GM19397 (cell line): ENCODE measurements at regions not wholly inside any gene's neighbourhood (a gene's known extent, or its start where the extent isn't known, plus 50 kb on each side); places are given as distances from the start of the nearest gene placed in this dataset.

Experiments used
- ATAC-seq: cut with Tn5 transposase; IDR thresholded peaks from one replicate; pipeline ENCODE4 v1.9.1; 2021; ENCODE audit warnings: mild to moderate bottlenecking, moderate library complexity; ENCODE audit not compliant: unreplicated experiment

DNA sequence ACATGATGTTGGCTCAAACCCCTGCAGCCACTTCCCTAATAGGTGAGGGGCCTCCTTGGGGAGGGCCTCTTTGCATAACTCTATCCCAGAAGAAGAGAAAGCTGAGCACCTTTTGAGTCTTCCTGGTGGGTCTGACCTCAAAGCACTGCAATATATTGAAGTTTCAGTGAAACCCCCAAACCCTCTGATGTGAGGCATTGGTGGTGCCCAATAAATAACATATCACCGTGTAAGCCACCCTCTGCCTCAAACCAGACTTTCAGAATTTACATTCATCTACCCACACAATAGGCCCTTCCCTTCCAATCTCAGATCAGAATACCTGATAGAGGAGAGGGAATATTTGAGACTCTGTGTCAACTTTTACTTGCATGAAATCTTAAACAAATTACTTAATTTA lies 142.8 kb upstream of the STK17B start:
- no peak for ATAC-seq

DNA sequence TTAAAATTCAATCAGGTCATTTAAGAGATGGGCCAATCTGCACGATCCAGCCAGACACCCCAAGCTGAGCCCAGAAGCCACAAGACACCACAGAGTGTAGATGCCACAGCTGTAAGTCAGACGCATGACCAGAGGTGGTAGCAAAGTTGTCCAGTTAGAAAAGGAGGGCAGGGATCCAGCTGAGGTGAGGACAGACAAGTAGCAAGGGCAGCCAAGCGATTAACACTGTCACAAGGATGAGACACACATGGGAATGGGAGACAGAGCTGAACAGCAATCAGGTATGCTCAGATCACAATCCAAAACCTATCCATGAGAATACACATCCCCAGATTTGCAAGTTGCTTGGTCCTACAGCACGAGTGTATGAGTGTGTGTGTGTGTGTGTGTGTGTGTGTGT lies 143.4 kb upstream of the STK17B start:
- no peak for ATAC-seq

- no peak for ATAC-seq
These were observed 144.1 kb upstream of the STK17B start for GRCh38 chr2:196315388-196316049.

DNA sequence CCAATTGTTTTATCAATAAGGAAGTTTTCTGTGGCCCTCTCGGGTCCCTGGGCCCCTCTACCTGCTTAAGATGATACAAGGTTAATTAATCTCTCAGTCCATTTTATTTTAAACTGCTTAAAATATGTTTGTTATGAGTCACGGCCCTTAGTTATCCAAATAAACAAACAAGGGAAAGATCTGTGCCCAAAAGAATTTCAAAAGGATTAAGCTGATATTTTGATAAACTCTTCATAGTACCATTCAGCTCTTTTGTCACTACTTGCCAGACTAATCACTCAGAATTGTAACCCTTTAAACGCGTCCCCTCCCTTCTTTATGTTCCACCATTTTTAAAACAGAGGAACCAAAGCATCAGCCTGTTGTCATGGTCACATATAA lies 144.7 kb upstream of the STK17B start:
- ATAC-seq, result no peak

DNA sequence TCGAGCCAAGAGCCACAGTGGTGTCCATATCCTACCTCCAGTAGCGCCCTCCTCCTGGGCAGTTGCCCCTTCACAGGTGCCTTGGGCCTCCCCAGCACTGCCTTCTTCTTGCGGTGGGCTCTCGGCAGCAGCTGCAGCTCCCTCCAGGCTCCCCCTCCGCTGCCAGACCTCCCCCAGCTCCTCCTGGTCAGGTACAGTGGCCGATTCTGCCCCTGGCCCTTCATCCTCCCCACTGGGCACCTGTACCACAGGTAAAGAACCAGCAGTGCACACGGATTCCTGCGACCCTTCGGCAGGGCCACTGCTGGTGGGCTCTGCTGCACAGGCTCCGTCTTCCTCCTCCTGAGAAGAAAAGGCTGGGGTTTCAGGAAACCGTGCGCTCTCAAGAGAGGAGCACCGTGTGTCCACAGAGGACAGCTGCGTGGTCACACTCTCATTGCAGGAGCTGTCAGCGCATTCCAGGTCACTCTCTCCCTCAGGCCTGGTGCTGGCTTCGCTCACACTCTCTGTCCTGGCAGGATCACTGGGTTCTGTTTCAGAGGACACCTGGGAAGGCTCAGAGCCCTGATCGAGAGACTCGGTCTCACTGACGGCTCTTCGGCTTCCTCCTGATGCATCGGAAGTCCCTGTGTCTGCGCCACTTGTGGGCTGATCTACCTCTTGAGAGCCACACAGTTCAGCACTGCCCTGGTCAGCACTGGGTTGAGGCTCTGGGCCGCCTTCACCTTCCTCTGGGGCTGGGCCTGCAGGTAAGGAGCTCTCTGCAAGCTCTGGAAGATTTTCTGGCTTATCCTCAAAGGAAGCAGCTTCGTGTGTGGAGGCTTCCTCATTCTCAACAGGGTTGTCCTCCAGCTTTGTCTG lies 147.4 kb upstream of the STK17B start:
- ATAC-seq, result no peak

DNA sequence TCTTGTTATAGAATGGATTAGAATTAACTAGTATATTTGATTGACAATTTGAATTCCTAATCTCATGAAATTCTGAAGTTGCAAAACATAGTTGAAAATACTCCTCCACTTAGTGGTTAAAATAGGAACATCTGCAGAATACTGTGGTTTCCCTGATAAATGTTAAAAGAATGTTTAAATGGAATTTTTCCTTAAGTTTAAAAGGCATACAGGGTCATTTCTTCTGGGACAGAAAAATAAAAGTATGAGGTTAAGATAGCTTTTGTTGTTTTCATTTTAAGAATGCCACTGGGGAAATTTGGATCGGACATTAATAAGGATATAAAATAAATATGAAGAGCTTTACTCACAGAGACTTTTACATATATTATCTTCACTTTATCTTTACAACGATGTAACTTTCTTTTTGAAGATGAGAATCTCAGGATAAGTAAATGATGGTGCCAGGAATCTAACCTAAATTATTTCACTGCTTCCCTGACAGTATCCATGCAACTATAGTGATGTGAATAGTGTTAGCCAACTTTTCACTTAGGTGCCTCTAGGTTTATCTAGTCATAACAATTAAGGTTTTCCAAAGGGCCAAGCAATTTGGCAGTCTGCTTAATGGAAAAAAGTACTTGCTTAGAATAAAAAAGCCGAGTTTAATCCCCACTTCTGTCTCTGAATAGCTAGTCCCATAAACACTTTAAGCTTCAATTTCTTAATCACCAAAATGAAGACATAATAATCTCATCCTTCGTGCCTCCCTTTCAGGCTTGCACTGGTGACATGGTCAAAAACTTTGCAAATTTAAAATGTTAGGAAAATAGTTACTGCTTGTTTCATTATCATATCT lies 151.8 kb upstream of the STK17B start:
- ATAC-seq, result no peak

GRCh38 chr2:196324211-196324610 lies 152.8 kb upstream of the STK17B start:
- ATAC-seq, result no peak

DNA sequence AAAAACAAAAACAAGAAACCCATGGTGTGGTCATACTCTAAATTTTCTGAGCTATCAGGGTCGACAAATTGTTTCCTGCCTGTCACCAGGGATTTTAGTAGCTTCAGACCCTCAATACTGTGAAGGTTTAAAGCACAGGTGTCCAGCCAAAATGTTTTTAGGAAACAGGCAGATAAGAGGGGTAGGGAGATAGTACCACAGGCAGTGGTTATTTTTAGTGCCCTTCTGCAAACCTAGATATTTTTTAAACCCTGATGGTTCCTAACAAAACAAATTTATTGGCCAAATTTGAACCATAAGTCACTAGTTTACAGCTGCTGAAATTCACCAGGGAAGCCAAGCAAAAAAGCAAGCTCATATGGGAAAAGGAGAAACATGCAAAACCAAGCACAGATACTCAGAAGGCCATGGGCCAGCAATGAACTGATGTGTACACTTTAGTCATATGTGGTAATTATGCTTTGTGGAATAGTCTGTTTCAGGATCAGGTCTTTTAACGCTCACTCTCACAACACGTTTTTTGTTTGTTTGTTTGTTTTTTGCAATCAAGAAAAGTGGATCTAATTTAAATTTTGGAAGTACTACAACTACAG lies 156.8 kb upstream of the STK17B start:
- no peak for ATAC-seq

- ATAC-seq, result no peak
These were observed 158.6 kb upstream of the STK17B start for GRCh38 chr2:196329959-196330358.

- ATAC-seq, result no peak
These were observed 159.3 kb upstream of the STK17B start for GRCh38 chr2:196330645-196331044.

DNA sequence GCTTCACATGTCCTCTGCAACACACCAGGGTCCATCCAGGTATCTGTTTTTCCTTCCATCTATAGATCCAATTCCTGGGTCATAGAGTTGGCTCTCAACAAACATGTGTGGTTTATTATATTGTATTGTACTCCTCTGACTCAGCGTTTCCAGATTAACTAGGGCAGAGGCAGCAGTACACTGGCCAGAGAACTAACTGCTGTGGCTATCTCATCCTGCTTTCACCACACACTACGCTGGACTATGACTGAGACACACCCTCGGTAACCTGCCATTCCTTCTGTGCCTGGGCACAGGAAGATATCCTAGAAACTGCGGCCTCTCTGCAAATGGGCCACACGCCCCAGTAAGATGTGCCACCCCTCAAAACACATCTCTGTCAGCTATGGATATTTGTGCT lies 159.8 kb upstream of the STK17B start:
- ATAC-seq, result no peak

GRCh38 chr2:196331851-196332250 lies 160.5 kb upstream of the STK17B start:
- no peak for ATAC-seq

DNA sequence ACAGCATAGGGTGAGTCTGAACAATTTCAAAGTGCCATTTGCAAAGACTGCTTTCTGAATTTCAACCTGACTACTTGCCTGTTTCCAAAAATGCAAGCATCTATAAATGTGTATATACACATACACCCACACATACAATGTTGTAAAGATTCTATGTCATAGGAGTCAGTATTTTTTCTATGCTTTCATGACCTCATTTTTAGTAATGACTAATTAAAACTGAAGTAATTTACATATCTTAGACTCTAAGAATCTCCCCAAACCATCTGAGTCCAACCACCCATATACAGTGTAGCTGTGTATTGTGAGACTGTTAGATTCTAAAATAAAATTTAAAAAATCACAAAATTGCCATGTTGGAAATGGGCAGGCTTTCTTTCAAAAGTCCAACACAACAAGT lies 162.0 kb upstream of the STK17B start:
- ATAC-seq, result no peak

GRCh38 chr2:196334710-196335109 lies 163.3 kb upstream of the STK17B start:
- no peak for ATAC-seq

GRCh38 chr2:196335221-196335634 lies 163.8 kb upstream of the STK17B start:
- ATAC-seq, result no peak

DNA sequence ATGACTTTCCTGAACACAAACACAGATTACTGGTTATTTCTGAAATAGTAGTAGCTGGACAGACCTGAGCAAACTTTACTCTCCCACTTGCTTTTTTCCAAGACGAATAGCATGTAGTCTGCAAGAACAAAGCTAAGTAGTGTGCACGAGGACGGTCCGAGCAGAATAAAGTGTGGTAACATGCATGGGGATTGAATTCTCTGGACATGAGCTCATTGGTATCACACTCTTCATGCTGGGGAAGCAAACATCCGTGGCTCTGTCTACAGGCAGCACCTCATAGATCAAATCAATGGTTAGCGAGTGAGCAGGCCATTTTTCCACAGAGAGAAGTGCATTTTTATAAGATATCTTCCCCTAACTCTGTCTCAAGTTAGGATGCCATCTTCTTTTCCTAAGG lies 164.8 kb upstream of the STK17B start:
- ATAC-seq, result no peak

DNA sequence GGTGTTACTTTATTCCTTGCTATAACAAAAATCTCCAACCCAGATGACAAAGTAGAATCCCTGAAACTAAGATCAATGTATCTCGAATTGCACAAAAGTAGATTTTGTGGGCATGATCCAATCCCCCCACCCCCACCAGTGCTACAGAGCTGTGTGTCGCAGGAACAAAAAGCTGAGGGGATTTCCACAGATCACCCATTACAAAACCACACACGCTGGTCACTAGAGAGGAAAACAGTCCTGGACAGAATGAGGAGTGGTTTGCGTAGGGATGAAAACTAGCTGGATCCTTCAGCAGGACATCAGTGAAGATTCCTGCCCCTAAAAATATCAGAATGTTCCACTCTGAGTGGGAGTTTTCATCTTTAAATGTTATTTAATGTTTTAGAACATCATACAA lies 165.3 kb upstream of the STK17B start:
- ATAC-seq, result no peak

GRCh38 chr2:196337208-196337953 lies 166.0 kb upstream of the STK17B start:
- no peak for ATAC-seq

DNA sequence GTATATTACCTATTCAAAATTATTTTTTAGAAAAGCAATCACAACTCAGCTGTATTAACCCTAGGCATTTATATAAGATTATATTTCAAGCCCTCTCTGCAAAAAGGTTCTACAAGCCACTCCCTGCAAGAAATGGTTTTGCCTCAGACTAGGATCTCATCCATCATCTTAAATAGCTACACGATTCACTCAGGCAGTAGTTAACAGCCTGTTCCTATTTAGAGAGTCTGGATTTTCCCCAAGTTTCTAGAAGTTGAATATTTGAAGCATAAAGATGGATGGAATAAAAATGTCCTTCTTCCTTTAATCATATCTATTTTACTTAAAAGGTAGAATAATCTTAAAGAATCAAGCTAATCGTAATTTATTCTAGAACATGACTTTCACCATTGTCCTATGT lies 167.1 kb upstream of the STK17B start:
- ATAC-seq, result no peak

GRCh38 chr2:196341277-196341841 lies 170.0 kb upstream of the STK17B start:
- ATAC-seq, result no peak
